Suprapubic skin (tissue), 4 donors: ENCODE measurements at regions not wholly inside any gene's neighbourhood (a gene's known extent, or its start where the extent isn't known, plus 50 kb on each side); places are given as distances from the start of the nearest gene placed in this dataset.

Experiments used
- DNase-seq, 2 donors: peaks; one replicate each; pipeline ENCODE4 v3.0.0-alpha.2; 2019; ENCODE audit warnings: low spot score in 2 of 2
- H3K27ac ChIP-seq: fragments of 200-600 bp; sonication (generic); one replicate; pipeline ENCODE4 v1.5.1; 2019
- H3K27me3 ChIP-seq: fragments of 200-600 bp; sonication (generic); one replicate; pipeline ENCODE4 v1.5.1; 2019
- H3K36me3 ChIP-seq: fragments of 200-600 bp; sonication (generic); one replicate; pipeline ENCODE4 v1.5.1; 2019
- H3K4me1 ChIP-seq: fragments of 200-600 bp; sonication (generic); one replicate; pipeline ENCODE4 v1.5.1; 2019
- H3K4me3 ChIP-seq: fragments of 200-600 bp; sonication (generic); one replicate; pipeline ENCODE4 v1.5.1; 2019; ENCODE audit warnings: mild to moderate bottlenecking
- H3K9me3 ChIP-seq: fragments of 200-600 bp; sonication (generic); one replicate; pipeline ENCODE4 v1.5.1; 2019
- CTCF ChIP-seq, 2 donors: fragments of 200-600 bp in 1 of 2; fragments of 450-650 bp in 1 of 2; sonication (generic) in 1 of 2; IDR thresholded peaks; one replicate each; pipeline ENCODE4 v1.5.1; 2016 to 2019; ENCODE audit warnings: antibody characterized with exemption in 2 of 2, mild to moderate bottlenecking in 1 of 2, moderate library complexity in 1 of 2
- EP300 ChIP-seq: sonication (generic); formaldehyde crosslinking; IDR thresholded peaks from one replicate; pipeline ENCODE4 v1.6.1; 2017; ENCODE audit warnings: antibody characterized with exemption
- POLR2A ChIP-seq, 2 donors: fragments of 450-650 bp; IDR thresholded peaks; one replicate each; pipeline ENCODE4 v1.6.1; 2017; ENCODE audit warnings: antibody characterized with exemption in 2 of 2, mild to moderate bottlenecking in 2 of 2, moderate library complexity in 2 of 2
- POLR2AphosphoS5 ChIP-seq, 3 donors: sonication (generic); formaldehyde crosslinking; IDR thresholded peaks; one replicate each; pipeline ENCODE4 v1.6.1; 2017; ENCODE audit warnings: antibody characterized with exemption in 3 of 3
- WGBS: methylation state at CpG from one replicate; pipeline ENCODE4 v1.1.5; 2018; 5-methylcytosine and 5-hydroxymethylcytosine counted together

GRCh38 chr11:134850566-134850965 is 438.5 kb upstream of the B3GAT1 start:
- peaks cover 10% of the 10 kb centered on the region for H3K27me3 ChIP-seq
- peaks cover 6% of the 10 kb centered on the region for H3K4me1 ChIP-seq
- no peak overlapping the region for H3K27ac ChIP-seq
- no peak overlapping the region for H3K4me3 ChIP-seq
- TF ChIP-seq POLR2A (IDR thresholded peaks at IDR 0.05) (no peak), POLR2AphosphoS5 (IDR thresholded peaks at IDR 0.05) (no peak), CTCF (IDR thresholded peaks at IDR 0.05) (no peak), EP300 (no peak)
- 60% methylated on average over 2 of the region's 2 CpGs for WGBS
- DNase-seq = no peak
- no peaks in the 10 kb centered on the region for H3K9me3 ChIP-seq
- H3K36me3 ChIP-seq = no peaks in the 10 kb centered on the region

DNA sequence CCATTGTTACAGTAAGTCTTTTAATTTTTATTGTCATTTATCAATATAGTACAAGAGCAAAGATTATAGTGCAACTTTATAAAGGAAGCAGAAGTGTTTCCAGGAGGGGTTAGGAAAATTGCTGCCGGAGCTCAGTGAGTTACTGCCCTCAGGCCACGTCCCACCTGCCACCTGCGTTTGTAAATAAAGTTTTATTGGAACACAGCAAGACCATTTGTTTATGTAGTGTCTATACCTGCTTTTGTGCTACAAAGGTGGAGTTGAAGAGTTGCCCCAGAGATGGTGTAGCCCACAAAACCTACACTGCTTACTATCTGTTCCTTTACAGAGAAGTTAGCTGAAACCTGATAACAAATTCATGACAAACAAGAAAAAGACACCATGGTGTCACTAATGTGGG is 437.8 kb upstream of the B3GAT1 start:
- Histone ChIP-seq H3K9me3 (no peaks in the 10 kb centered on the region), H3K36me3 (no peaks in the 10 kb centered on the region), H3K27ac (no peak overlapping the region), H3K4me1 (peaks cover 6% of the 10 kb centered on the region), H3K4me3 (no peak overlapping the region), H3K27me3 (peaks cover 8% of the 10 kb centered on the region)
- no peak for DNase-seq
- TF ChIP-seq EP300 = no peak
- no peak for TF ChIP-seq POLR2A (IDR thresholded peaks at IDR 0.05)
- TF ChIP-seq CTCF (IDR thresholded peaks at IDR 0.05) = no peak
- TF ChIP-seq POLR2AphosphoS5 (IDR thresholded peaks at IDR 0.05) = no peak
- 72% methylated on average over 3 of the region's 3 CpGs for WGBS

DNA sequence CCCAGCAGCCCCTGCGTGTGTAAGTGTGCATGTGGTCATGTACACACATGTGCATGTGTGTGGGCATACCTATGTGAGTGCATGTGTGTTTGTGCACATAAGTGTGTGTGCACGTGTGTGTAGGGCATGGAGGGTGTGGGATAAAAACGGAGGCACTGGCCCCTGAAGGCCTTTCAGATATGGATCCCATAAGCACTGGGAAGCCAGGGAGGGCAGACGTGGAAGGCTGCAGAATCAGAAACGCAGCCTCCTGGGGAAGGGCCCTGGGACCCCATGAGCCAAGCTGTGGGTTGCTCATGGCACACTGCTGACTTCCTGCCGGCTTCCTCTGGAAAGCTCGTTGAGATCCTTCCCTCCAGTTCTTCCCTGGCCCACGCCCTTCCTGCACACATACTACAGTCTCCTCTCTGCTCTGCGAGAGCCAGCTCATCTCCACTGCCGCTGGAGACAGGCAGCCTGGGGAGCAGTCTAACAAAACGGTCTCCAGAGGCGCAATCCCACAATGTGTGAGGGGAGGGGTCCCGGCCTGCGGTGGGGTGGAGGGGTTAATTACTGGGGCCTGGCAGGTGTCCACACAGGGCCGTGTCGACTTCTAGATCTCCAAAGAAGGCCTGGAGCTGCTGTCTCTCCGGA is 435.2 kb upstream of the B3GAT1 start:
- 69% methylated on average over 13 of the region's 17 CpGs for WGBS
- no peak overlapping the region for H3K27ac ChIP-seq
- no peaks in the 10 kb centered on the region for H3K9me3 ChIP-seq

DNA sequence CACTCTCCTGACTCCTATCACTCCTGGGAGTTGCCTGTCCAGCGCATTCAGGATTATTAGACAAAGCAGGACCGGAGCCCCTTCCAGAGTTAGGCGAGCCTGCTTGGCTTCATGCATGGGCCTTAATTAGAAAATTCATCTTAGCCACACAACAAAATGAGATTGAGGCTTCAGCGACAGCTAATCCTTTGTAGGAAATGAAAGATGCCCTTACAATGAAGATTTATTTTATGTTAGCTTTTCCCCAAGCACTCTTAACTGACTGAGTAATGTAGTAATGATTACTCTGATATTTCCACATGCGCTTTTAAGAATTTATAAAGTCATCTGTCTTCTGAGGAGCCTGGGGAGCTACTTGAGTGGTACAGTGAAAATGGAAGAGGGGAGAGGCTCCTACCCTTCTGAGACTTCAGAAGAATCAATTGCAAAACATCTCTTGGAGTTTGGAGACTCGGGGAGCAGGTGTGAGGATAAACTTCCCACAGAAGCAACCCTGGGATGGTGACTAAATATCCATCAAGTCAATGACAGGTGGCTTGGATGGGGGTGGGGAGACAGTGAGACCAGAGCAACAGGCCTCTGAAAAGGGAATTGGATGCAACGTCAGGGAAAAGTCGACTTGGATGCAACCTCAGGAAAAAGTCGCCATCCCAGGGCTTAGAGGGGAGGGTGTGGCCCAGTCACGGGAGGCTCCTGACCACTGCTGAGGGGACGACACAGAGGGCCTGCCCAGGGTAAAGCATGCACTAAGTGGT is 434.5 kb upstream of the B3GAT1 start:
- TF ChIP-seq POLR2AphosphoS5 (IDR thresholded peaks at IDR 0.05) (no peak), CTCF (IDR thresholded peaks at IDR 0.05) (no peak), POLR2A (IDR thresholded peaks at IDR 0.05) (no peak), EP300 (no peak)
- H3K4me1 ChIP-seq = no peaks in the 10 kb centered on the region
- H3K36me3 ChIP-seq = no peaks in the 10 kb centered on the region
- no peak for DNase-seq
- H3K9me3 ChIP-seq = no peaks in the 10 kb centered on the region
- H3K4me3 ChIP-seq = no peak overlapping the region
- peaks cover 8% of the 10 kb centered on the region for H3K27me3 ChIP-seq
- no peak overlapping the region for H3K27ac ChIP-seq
- 73% methylated on average over 9 of the region's 11 CpGs for WGBS

More for the DNA sequence above, 435.2 kb upstream of the B3GAT1 start:
- Histone ChIP-seq H3K4me1 (peaks cover 4% of the 10 kb centered on the region), H3K36me3 (no peaks in the 10 kb centered on the region), H3K4me3 (no peak overlapping the region), H3K27me3 (peaks cover 5% of the 10 kb centered on the region)
- TF ChIP-seq POLR2AphosphoS5 (IDR thresholded peaks at IDR 0.05) (no peak), EP300 (no peak), POLR2A (IDR thresholded peaks at IDR 0.05) (no peak), CTCF (IDR thresholded peaks at IDR 0.05) (no peak)
- no peak for DNase-seq

GRCh38 chr11:134845474-134846327 is 433.7 kb upstream of the B3GAT1 start:
- Histone ChIP-seq H3K36me3 (no peaks in the 10 kb centered on the region), H3K4me1 (no peaks in the 10 kb centered on the region), H3K9me3 (no peaks in the 10 kb centered on the region), H3K27ac (no peak overlapping the region), H3K4me3 (no peak overlapping the region), H3K27me3 (peaks cover 12% of the 10 kb centered on the region)
- 79% methylated on average over 9 of the region's 13 CpGs for whole genome bisulfite sequencing
- DNase-seq = no peak
- no peak for TF ChIP-seq POLR2AphosphoS5 (IDR thresholded peaks at IDR 0.05)
- no peak for TF ChIP-seq CTCF (IDR thresholded peaks at IDR 0.05)
- TF ChIP-seq POLR2A (IDR thresholded peaks at IDR 0.05) = no peak
- TF ChIP-seq EP300 = no peak
